GM18498 (cell line): ENCODE measurements at regions not wholly inside any gene's neighbourhood (a gene's known extent, or its start where the extent isn't known, plus 50 kb on each side); places are given as distances from the start of the nearest gene placed in this dataset.
"Not testable (repeated sequence)": the region's sequence is repeated elsewhere in the genome, so short reads cannot be mapped to it uniquely, and the experiment has no call there.

Source experiments
- ATAC-seq: cut with Tn5 transposase; IDR thresholded peaks from one replicate; pipeline ENCODE4 v1.9.1; 2021; ENCODE audit warnings: mild to moderate bottlenecking, moderate library complexity; ENCODE audit not compliant: unreplicated experiment

DNA sequence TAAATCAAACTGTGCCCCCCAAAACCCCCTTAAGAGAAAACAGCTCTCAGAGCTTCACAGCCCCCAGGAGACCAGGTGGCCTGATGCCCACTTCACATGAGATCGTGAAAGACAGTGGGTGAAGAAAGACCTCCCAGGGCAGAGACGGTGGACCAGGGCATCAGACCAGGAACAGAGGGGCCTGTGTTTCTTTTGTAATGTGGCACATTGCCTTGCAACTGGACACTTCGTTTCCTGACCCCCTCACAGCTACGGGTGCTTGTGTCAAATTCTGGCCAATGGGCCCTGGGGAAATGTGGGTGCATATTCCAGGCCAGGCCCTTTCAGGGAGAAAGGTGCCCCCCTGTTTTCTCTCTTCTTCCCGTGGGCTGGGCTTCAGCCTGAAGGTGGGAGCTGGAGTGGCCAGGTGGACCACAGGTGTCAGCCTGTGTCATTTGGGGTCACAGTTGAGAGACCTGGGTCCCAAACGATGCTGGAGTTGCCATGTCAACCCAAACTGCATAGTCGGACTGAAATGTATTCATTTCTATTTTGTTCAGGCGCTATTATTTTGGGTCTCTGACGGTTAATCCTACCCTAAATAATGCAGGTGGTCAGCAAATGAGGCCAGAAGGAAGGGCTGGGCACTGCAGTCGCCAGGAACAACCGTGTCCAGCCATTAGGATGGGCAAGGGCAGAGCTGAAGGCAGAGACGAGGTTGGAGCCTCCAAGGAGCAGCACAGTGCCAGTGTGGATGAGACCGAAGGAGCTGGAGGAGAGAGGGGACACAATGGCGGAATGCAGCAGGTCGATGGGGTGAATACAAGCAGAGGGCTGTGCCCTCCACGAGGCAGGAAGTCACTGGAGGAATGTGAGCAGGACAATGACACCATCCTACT, 338.2 kb downstream of the EIPR1 start:
- ATAC-seq, result no peak

DNA sequence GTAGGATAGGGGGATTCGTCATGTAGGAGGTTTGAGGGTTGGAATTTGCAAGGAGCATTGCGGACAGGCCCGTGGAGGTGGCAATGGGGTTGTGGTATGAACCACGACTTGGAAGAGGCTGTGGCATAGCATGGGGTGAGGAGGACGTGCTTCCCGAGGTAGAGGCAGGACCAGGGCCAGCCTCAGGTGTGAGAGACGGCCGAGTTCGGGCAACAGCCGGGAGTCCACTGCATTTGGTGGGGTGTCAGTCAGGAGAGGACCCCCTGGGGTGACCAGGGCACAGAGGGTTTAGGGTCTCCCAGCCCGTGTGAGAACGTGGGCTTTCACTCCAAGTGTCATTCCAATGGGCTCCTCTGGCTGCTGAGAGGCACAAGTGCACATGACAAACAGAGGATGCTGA, 339.0 kb downstream of the EIPR1 start:
- no peak for ATAC-seq

DNA sequence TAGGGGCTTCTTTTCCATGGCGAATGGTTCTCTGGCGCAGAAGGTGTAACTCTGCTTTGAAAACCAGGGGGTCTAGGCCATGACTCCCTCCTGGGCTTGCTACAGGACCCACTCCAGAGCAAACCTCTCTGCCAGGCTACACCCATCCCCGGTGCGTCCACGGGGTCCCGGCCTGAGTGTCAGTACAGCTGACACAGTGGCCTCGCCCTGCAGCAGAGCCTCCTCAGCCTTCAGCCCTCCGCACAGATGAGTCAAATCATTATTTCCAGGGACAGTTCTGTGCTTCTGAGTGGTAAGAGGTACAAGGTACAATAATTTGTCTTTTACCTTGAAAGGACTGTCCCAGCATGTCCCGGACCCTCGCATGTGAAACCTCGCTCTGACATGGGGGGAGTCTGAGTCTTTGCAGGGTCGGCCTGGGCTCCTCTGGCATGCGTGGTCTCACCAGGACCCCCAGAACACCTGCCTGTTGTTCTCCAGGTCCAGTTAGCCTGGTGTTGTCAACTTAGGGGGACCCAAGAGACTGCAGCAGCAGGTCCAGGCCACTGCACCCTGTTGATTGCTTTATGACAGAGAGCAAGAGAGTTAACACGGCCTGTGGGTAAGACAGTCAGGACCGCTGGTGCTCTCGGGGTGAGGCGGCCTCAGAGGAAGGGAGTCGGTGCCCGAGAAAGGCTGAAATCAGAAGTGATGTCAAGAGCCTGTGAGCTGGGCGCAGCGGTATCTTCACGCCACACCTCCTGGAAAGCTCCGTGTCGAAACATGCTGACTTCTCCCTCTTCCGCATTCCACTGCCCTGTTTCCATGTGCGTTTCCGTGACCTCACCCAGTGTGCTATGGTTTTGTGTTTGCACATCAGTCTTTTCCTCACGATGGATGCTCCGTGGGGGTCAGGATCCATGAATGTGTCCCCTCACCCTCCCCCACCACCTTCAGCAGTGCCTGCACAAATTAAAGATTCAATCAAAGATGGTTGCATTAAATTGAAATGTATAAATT, 340.1 kb downstream of the EIPR1 start:
- no peak for ATAC-seq

DNA sequence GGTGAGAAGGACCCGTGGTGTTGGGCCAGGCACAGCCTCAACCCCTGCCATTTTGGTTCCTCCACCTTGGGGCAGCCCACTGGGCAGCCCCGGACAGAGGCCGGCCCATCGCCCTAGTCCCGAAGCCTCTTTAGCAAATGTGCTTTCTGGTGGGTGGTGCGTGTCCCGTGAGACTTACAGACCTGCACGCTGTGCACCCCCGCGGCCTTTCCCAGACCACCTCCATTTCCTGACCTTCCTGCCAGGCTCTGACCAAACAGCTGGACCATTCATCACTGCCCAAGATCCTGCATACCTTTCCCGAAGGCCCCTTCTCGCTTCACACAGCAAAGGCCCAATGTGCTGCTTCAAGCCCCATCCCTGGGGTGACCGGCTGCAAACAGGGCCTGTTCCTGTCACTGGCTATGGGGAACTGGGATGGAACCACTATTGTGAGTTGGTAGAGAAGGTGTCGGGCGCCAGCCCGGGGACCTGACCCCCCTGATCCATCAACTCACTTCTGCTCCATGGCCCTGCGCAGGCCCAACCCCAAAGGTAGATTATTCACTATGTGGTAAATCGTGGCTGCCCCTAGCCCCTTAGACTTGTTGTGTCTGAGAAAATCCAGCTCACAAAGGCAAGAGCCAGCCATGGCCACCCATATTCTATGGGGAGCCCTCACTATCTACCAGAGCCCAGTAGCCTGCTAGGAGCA, 341.0 kb downstream of the EIPR1 start:
- ATAC-seq, result no peak

DNA sequence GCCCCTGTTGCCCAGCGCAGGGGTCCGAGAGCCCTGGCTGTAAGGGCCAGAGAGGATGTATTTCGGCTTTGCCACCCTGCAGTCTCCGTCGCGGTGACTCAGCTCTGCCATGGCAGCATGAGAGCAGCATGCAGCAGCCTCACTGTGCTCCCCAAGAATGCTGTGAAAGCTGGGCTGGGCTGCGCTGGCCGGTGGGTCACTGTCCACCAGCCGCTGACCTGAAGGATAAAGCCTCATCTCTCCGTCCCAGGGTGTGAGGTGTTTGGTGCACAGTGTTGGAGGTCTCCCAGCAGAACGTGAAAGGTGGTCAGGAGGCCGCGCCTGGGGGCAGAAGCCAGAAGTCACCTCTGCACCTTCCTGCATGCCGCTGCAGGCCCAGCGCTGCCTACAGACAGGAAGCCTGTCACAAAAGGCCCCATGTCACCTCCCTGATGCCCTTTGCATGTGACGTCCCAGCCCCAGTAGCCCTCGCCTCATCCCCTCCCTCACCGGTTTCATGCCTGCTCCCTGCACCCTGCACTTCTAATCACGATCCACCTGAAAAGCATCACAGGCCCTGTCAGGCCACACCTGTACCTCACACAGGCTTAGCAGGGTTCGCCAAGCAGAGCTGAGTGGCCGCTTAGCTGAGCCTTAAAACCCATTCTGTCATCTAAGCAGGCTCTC, 342.1 kb downstream of the EIPR1 start:
- ATAC-seq, result no peak

DNA sequence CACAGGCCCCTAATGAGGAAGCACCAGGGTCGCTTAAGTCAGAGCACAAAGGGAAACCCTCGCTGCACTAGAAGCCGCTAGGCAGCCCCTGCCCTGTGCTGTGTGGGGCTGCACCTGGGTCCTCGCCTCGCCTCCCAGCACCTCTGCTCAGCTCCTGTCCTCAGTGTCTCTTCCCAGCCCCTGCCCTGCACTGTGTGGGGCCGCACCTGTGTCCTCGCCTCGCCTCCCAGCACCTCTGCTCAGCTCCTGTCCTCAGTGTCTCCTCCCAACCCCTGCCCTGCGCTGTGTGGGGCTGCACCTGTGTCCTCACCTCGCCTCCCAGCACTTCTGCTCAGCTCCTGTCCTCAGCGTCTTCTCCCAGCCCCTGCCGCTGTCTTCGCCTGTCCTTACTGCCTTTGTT, 342.8 kb downstream of the EIPR1 start:
- no peak for ATAC-seq

DNA sequence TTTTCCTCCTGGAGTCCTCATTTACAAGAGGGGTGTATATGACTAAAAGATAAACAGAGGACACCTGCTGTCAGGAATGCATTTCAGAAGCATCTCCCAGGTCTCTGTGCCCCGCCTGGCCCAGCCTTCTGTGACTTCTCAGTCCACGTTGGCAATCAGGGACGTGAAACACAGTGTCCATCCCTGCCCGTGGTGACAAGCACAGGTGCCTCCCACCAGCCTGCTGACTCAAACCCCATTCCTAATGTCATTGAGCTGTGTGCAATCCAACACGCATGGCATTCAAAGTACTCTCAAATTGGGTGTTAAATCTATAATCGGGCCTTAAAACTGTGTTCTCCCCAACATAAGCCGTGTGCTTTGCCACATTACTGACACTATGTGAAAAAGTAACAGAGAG, 343.2 kb downstream of the EIPR1 start:
- ATAC-seq, result no peak

DNA sequence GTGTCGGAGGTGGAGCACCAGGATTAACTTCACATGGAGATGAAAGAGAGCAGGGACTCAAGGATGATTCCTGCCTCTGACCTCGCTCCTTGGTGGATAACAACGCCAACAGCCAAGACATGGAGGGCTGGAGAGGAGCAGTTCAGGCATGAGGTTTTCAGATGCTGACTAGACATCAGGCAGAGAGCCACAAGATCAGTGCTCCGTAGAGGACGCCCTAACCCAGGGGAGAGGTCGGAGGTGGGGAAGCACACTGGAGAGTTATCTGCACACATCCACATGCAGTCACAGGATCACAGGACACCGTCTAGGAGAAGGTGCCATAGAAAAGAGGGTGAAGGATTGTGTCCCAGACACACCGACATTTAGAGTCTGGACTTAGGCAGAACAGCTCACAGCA, 344.3 kb downstream of the EIPR1 start:
- no peak for ATAC-seq

DNA sequence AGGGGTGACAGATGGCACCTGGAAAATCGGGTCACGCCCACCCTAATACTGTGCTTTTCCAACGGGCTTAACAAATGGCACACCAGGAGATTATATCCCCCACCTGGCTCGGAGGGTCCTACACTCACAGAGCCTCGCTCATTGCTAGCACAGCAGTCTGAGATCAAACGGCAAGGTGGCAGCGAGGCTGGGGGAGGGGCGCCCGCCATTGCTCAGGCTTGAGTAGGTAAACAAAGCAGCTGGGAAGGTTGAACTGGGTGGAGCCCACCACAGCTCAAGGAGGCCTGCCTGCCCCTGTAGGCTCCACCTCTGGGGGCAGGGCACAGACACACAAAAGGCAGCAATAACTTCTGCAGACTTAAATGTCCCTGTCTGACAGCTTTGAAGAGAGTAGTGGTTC, 346.8 kb downstream of the EIPR1 start:
- ATAC-seq, result not testable (repeated sequence)

DNA sequence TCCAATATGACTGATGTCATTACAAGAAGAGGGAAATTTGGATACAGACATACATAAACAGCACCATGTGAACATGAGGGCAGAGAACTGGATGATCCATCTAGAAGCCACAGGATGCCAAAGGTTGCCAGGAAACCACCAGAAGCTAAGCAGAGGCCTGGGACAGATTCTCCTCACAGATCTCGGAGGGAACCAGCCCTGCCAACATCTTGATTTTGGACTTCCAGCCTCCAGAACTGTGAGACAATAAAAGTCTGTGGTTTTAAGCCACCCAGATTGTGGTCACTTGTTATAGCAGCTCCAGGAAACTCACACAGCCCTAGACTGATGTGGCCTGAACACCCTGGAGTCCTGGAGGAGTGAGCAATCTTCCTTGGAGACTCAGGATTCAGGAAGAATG, 351.6 kb downstream of the EIPR1 start:
- no peak for ATAC-seq

DNA sequence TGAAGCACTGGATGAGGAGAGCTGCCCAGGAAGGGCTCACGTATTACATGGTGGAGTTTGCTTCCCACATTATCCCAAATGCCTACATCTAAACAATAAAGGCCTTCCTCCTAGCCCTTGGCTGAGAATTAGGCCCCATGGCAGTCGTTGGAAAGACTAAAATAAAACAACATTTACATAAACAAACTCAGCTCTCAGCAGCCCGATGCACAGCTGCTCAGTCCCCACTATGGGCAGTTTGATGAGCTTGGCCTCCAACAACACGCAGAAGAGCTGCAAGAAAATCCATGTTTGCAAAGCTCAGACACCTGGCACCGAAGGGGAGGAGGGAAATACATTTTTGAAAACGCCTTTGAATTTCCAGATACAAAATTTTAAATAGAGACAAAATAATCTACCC, 352.4 kb downstream of the EIPR1 start:
- ATAC-seq, result no peak

DNA sequence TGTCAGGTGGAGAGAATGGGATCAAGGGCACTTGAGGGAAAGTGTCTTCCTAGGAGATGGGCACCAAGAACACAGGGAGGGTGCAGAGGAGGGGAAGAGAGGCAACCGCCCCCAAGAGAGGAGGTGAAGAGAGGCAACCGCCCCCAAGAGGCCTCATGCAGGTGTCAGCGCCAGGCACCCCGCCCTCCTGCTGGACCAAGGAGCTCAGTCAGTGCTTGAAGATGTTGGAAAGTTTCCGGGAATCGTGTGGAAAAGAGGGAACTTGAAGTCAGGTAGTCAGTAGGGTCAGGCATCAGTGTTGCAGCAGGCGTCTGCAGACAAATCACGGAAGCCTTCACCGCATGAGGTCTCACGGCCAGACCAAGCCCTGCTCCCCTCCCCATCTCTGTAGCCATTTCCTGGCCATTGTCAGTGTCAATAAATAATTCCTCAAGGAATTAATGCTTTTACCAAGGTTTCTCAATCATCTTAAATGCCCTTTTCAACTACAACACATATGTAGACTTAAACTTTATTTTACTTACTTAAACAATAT, 353.1 kb downstream of the EIPR1 start:
- ATAC-seq, result no peak

DNA sequence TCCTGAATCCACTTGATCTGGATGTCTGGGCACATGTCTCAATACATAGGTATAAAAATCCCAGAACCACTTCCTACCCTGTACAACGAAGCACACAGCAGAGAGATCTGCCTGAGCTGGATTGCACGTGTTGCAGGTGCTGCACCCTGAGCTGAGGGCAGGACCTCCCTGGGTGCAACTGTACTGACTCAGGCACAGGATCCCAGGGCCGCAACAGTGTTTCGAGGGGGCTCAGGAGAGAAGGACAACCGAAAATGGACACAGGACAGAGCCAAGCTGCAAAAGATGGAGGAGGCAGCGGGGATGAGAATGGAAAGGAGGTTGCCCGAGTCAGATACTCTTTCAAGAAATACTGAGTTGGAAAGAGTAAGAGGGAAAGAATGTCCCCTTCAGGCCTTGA, 354.1 kb downstream of the EIPR1 start:
- no peak for ATAC-seq

DNA sequence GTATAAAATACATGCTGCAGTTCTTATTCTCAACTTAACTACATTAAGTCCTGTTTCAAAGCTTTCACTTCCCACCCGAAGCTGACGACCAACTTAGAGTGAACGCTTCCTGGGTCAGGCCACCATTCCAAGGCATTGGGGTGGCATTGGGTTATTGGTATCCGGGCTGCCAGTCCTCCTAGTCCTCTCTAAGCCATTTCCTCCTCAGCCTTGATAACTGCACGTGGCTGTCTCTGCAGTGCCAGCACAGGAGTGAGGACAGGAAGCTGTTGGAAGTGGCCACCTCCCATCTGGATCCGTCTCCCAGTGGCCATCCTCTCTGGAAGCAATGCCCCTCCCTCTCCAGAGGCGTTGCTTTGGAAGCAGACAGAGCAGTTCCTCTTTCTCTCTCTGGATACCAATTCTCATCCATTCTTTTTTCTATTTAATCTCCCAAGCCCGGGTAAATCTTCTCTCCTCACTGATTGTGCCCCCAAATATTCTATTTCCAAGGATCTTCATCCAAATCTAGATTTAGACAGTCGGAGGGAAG, 354.7 kb downstream of the EIPR1 start:
- ATAC-seq, result no peak

DNA sequence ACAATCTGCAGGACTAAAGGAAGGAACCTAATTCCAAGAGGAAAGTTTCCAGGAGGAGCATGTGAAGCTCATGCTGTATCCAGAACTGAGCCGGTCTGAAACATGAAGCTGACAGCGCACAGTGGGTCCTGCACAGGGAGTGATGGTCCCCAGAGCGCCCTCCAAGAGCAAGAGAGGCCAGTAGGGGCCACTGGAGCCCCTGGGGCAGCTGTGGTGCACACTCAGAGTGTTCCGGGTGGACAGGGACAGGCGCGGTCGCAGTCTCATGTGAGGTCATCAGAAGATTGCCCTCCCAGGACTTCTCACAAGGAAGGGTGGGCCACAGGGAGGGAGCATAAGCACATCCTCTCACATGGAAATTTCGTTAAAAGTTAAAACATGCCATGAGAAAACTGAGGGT, 355.9 kb downstream of the EIPR1 start:
- no peak for ATAC-seq

DNA sequence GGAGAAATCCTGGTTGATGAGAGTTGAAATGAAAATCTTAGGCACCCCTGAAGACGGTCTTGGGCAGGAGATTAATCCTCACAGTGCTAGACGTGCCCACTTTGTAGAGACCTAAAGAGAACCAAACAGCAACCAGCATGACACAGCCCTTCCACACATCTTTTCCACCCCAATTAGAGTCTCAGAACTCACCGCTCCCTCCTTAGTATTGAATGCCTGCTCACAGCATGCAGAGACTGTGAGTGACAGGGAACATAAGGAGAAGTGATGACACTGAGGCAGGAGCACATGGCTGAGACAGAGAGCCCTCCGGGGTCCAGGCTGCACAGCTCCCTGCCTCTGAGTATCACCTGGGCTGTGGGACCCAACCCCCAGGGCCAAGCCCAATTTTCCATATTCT, 367.6 kb downstream of the EIPR1 start:
- no peak for ATAC-seq

DNA sequence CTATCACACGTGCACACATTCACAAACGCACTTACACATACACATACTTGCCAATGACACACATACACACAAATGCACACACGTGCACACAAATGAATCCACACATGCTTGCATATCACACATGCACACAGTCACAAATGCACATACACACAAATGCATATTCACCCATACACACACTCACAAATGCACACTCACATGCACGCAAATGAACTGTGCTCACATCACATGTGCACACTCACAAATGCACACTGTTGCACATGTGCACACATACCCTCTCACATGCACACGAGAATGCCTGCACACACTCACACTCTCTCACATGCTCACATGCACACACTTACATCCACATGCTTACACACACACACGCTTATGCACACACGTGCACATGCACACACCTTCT, 368.1 kb downstream of the EIPR1 start:
- no peak for ATAC-seq

DNA sequence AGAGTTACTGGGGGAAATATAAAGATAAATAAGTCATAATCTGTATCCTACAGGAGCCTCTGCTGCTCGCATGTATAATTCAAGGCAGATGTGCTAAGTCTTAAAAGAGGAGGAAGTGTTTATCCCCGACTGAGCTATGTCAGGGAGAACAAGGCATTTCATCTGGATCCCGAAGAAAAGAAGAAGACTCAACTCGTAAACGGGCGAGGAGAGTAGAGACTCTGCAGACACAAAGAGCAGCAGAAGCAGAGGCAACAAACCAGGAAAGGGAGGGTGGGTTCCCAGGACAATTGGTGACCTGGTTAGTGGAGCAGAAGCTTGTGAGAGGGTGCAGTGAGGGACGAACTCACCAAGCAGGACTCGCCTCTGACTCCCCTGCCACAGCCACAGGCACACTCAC, 368.6 kb downstream of the EIPR1 start:
- ATAC-seq, result no peak

DNA sequence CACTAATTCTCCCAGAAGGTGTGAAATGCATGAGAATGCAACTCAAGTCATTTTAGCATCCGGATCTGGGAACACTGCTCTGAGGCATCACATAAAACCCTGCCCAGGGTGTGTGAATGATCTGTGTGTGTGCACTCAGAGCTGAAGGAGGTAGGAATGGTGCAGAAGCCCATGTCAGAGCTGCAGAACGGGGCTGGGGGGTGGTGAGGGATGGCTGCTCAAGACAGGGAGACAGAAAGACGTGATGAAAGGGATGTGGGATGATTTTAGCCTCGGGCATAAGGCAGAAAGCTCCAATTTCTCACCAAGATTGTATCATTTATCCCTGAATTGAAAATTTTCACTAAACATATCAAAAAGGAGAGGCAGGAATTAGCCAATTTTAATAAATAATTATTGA, 369.1 kb downstream of the EIPR1 start:
- no peak for ATAC-seq

DNA sequence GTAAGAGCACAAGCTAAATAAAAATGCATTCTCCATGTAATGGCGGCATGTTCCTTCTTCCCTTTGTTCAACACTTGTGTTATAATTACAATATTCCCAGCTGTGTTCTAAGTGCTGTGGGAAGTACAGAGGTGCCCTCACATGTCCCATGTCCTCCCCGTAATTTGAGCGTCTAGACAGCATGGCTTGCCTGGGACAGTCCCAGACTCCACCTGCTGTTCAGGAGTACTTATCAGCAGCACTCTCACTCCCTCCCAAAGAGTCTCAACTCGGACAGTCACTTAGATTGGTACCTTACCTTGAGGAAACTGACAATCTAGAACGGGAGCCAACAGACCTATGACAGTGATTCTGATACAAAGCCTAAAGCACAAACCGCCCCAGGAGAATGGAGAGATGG, 370.5 kb downstream of the EIPR1 start:
- ATAC-seq, result no peak
